Lower leg skin (tissue), 3 donors: ENCODE measurements at regions not wholly inside any gene's neighbourhood (a gene's known extent, or its start where the extent isn't known, plus 50 kb on each side); places are given as distances from the start of the nearest gene placed in this dataset.

Source experiments
- CTCF ChIP-seq, 3 donors: fragments of 450-650 bp; IDR thresholded peaks; one replicate each; pipeline ENCODE4 v1.5.1; 2016; ENCODE audit warnings: antibody characterized with exemption in 3 of 3, mild to moderate bottlenecking in 3 of 3, moderate library complexity in 2 of 3
- POLR2A ChIP-seq, 2 donors: fragments of 450-650 bp; IDR thresholded peaks; one replicate each; pipeline ENCODE4 v1.6.1; 2016 to 2017; ENCODE audit warnings: antibody characterized with exemption in 2 of 2, mild to moderate bottlenecking in 1 of 2, moderate library complexity in 1 of 2

GRCh38 chr21:41596241-41596925 lies 88.4 kb upstream of the TMPRSS2 start:
- TF ChIP-seq CTCF (IDR thresholded peaks at IDR 0.05): no peak
- no peak for TF ChIP-seq POLR2A (IDR thresholded peaks at IDR 0.05)
